Muscle of leg (tissue), 3 donors: ENCODE measurements at regions not wholly inside any gene's neighbourhood (a gene's known extent, or its start where the extent isn't known, plus 50 kb on each side); places are given as distances from the start of the nearest gene placed in this dataset.
A peak's percentile ranks its signal among the peaks of the same experiment; 100 is the strongest.

Experiments used
- DNase-seq: peaks from one replicate; pipeline ENCODE4 v3.0.0; 2013
- H3K27ac ChIP-seq: one replicate; pipeline ENCODE4 v1.5.1; 2013; ENCODE audit warnings: mild to moderate bottlenecking, low read length, control low read depth
- H3K27me3 ChIP-seq: one replicate; pipeline ENCODE4 v1.6.1; 2013; ENCODE audit warnings: low read length; ENCODE audit not compliant: control insufficient read depth, insufficient read depth
- H3K36me3 ChIP-seq: one replicate; pipeline ENCODE4 v1.6.1; 2013; ENCODE audit warnings: low read length; ENCODE audit not compliant: control insufficient read depth, insufficient read depth
- H3K4me1 ChIP-seq: one replicate; pipeline ENCODE4 v1.6.1; 2013; ENCODE audit warnings: low read length; ENCODE audit not compliant: control insufficient read depth, insufficient read depth
- H3K4me3 ChIP-seq: one replicate; pipeline ENCODE4 v1.5.1; 2013; ENCODE audit warnings: low read length, control low read depth
- H3K9me3 ChIP-seq: replicated peaks from 2 replicates; pipeline ENCODE4 v1.6.1; 2013; ENCODE audit warnings: low read depth, low read length; ENCODE audit not compliant: control insufficient read depth
- WGBS: methylation state at CpG from one replicate; pipeline ENCODE4 v1.1.5; 2013; ENCODE audit warnings: missing lambda C conversion rate; ENCODE audit not compliant: insufficient coverage; 5-methylcytosine and 5-hydroxymethylcytosine counted together

- no peaks in the 10 kb centered on the region for H3K4me1 ChIP-seq
- 40% methylated on average over 8 of the region's 10 CpGs for WGBS
These were observed 846.8 kb downstream of the BRD1 start for GRCh38 chr22:48980918-48981317.

GRCh38 chr22:48980409-48980808, 847.3 kb downstream of the BRD1 start:
- no peaks in the 10 kb centered on the region for H3K36me3 ChIP-seq
- DNase-seq, result no peak
- peaks cover 4% of the 10 kb centered on the region for H3K4me1 ChIP-seq
- H3K27me3 ChIP-seq, result peaks cover 8% of the 10 kb centered on the region
- H3K4me3 ChIP-seq, result no peak overlapping the region
- 60% methylated on average over 10 of the region's 14 CpGs for WGBS
- H3K9me3 ChIP-seq, result peaks cover 3% of the 10 kb centered on the region
- H3K27ac ChIP-seq, result no peak overlapping the region

More at GRCh38 chr22:48980918-48981317, 846.8 kb downstream of the BRD1 start:
- H3K27ac ChIP-seq, result no peak overlapping the region
- H3K9me3 ChIP-seq, result peaks cover 3% of the 10 kb centered on the region
- H3K36me3 ChIP-seq, result no peaks in the 10 kb centered on the region
- no peak overlapping the region for H3K4me3 ChIP-seq
- no peak for DNase-seq
- H3K27me3 ChIP-seq, result peaks cover 8% of the 10 kb centered on the region

DNA sequence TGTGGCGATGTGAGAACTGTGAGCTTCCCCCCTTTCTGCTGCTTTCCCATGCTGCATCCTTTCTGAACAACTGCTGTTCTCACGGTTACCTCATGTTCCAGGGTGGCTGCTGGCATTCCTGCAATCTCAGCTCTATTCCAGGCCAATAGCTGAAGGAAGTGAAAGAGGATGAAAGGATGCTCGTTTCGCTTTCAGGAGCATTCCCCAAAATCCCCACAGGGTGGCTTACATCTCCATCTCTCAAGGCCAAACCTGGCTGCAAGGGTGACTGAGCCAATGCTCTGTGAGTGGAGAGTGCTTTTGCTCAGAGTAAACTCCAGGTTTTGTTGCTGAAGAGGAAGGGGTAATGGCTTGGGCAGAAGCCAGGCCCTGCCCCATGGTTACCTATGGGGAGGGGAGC, 848.2 kb downstream of the BRD1 start:
- no peak overlapping the region for H3K4me3 ChIP-seq
- no CpG with 5 or more reads among the region's 4 CpGs for WGBS
- H3K27ac ChIP-seq, result no peak overlapping the region
- peaks cover 3% of the 10 kb centered on the region for H3K9me3 ChIP-seq
- DNase-seq, result no peak
- peaks cover 6% of the 10 kb centered on the region for H3K4me1 ChIP-seq
- peaks cover 8% of the 10 kb centered on the region for H3K27me3 ChIP-seq
- H3K36me3 ChIP-seq, result no peaks in the 10 kb centered on the region

DNA sequence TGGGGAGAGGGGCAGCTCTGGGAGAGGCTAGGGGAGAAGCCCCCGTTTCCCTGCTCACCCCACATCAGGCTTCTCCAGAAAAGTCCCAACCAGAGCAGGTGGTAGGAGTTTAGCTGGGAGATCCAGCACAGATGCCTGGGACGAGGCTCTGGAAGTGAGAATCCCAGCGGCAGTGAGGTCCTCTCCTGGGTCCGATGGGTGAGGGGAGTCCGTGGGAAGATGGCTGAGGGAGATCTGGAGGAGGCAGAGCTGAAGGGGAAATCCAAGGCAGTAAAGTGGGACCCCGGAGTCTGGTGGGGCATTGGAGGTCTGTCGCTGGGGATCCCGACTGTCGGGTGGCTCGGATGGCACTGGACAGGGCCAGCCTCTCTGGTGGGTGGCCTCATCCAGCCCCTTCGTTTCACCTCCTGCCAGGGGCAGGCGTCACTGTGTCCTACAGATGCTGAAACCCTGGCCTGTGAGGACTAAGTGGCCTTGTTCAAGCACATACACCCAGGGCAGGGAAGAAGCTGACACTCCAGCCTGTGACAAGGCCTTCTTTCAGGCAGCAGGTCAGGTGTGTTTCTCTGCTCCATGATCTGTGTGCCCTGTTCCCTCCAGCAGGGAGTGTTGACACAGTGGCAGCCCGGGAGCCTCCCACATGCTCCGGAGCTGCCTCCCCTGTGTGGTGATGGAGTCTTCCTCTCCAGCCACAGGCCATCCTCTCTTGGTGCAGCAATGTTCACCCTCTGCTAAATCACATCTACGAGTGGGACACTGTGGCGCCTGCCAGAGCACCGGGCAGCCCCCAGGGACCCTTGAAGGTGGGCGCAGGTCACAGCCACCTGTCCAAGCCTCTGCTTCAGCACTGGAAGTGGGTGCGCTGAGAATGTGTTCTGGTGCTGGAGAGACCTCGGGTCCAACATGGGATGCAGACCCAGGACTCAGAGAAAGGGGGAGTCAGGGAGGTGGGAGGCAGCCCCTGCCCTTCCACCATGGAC, 850.8 kb downstream of the BRD1 start:
- Histone ChIP-seq H3K27me3 (peaks cover 8% of the 10 kb centered on the region), H3K36me3 (no peaks in the 10 kb centered on the region), H3K9me3 (peaks cover 3% of the 10 kb centered on the region), H3K27ac (no peak overlapping the region), H3K4me3 (no peak overlapping the region), H3K4me1 (peaks cover 6% of the 10 kb centered on the region)
- WGBS, result 78% methylated on average over 15 of the region's 20 CpGs
- DNase-seq, result no peak

DNA sequence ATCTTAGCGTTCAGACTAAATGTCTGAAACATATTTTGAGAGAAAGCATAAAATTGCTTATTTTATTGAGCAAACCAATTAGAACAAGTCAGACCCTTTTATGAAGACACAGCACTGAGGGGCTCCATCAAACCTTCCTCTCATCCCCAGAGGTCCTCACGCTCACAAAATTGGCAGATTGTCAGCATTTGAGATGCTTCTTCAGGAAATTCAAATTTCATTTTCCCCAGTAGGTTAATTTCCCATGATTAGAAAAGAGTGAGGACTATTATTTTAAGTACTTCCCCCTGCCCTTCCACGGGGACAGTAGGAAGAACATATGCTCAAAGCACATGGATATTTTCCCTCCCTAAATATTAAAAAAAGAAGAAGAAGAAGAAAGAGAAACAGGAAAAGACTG, 851.8 kb downstream of the BRD1 start:
- Histone ChIP-seq H3K36me3 (no peaks in the 10 kb centered on the region), H3K9me3 (peaks cover 3% of the 10 kb centered on the region), H3K4me3 (no peak overlapping the region), H3K27me3 (peaks cover 5% of the 10 kb centered on the region), H3K4me1 (peaks cover 6% of the 10 kb centered on the region), H3K27ac (no peak overlapping the region)
- no CpG with 5 or more reads among the region's 3 CpGs for WGBS
- peak; percentile 48 for DNase-seq

DNA sequence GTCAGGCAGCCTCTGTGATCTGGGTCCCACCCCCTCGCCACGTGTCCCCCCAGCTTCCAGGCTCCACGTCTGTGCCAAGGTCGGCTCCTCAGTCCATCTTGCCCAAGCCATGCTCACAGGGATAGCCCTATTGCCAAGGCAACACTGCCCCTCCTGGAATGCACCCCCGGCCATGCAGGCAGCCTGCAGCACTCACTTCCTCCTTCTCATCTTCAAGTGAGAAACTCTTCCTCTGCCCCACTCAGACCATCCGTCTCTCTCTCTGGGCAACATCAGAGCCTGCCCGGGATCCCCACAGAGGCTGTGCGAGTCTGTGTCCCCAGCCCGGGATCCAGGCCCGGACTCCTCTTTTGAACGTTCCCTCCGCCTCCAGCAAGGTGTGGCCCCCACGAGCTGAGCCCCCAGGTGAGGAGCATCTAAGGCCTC, 852.3 kb downstream of the BRD1 start:
- DNase-seq, result no peak
- Histone ChIP-seq H3K27ac (no peak overlapping the region), H3K4me3 (no peak overlapping the region), H3K4me1 (peaks cover 6% of the 10 kb centered on the region), H3K9me3 (peaks cover 3% of the 10 kb centered on the region), H3K36me3 (no peaks in the 10 kb centered on the region), H3K27me3 (peaks cover 2% of the 10 kb centered on the region)
- WGBS, result 54% methylated on average over 13 of the region's 13 CpGs

DNA sequence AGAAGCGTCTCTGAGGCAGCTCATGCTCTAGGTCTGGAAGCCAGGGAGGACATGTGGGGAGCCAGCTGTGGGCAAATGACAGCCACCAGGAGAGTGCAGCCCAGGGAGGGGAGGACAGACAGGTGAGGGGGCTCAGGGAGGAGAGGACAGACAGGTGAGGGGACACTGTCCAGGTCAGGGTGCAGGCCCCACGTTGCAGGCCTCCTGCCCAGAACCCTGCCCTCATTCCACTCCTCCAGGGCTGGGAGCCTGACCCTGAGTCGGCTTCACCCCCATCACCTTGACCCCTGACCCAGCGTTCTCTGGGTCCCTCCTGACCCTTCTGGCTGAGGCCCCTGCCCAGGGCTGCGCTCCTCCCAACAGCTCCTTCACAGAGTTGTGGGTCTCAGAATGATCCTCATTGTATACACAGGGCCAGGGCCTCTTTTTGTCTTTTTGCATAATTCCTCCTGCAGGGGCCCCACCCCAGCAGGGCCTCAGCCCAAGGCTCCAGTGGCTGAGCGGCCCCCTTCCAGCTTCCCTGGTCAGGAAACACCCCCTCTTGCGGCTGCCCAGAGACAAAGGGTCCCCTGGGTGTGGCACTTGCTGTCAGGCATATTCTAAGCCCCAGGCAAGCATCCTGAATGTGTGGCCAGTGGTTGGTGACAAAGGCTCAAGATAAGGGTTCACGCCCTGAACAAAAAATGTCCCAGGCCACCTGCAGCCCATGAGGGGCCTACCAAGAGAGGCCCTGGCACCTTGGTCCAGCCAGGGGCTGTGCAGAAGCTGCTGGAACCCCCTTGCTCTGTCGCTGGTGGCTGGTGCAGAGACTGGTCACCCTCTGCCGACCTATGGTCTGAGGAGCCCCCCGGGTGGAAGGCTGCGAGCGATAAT, 853.0 kb downstream of the BRD1 start:
- Histone ChIP-seq H3K27me3 (no peaks in the 10 kb centered on the region), H3K4me1 (peaks cover 6% of the 10 kb centered on the region), H3K9me3 (peaks cover 3% of the 10 kb centered on the region), H3K36me3 (no peaks in the 10 kb centered on the region), H3K4me3 (no peak overlapping the region), H3K27ac (no peak overlapping the region)
- WGBS, result 76% methylated on average over 11 of the region's 13 CpGs
- DNase-seq, result no peak

- no peaks in the 10 kb centered on the region for H3K9me3 ChIP-seq
- no peaks in the 10 kb centered on the region for H3K27me3 ChIP-seq
- no peaks in the 10 kb centered on the region for H3K36me3 ChIP-seq
- H3K27ac ChIP-seq, result no peak overlapping the region
- H3K4me3 ChIP-seq, result no peak overlapping the region
- 45% methylated on average over 6 of the region's 8 CpGs for WGBS
- DNase-seq, result no peak
- peaks cover 6% of the 10 kb centered on the region for H3K4me1 ChIP-seq
These were observed 854.0 kb downstream of the BRD1 start for GRCh38 chr22:48973694-48974041.

- no peaks in the 10 kb centered on the region for H3K27me3 ChIP-seq
- 88% methylated on average over 9 of the region's 12 CpGs for WGBS
- no peak overlapping the region for H3K27ac ChIP-seq
- no peak overlapping the region for H3K4me3 ChIP-seq
- peaks cover 6% of the 10 kb centered on the region for H3K4me1 ChIP-seq
- no peaks in the 10 kb centered on the region for H3K9me3 ChIP-seq
- no peak for DNase-seq
- H3K36me3 ChIP-seq, result no peaks in the 10 kb centered on the region
These were observed 854.5 kb downstream of the BRD1 start for GRCh38 chr22:48972979-48973693.
